ENCODE measurements at regions not wholly inside any gene's neighbourhood (a gene's known extent, or its start where the extent isn't known, plus 50 kb on each side); places are given as distances from the start of the nearest gene placed in this dataset.

- Histone ChIP-seq H4K20me1 (ENCODE audit: control insufficient read depth, insufficient read depth, insufficient read length) (no peaks in the 10 kb centered on the region), H3K79me2 (ENCODE audit: insufficient read depth, low read length) (no peaks in the 10 kb centered on the region), H3K23ac (ENCODE audit: insufficient read length, low read depth, low read length) (no peak overlapping the region), H2BK5ac (ENCODE audit: insufficient read length, low read length) (no peak overlapping the region), H3K9me3 (ENCODE audit: control insufficient read depth, low read depth, low read length) (no peaks in the 10 kb centered on the region), H3K27ac (ENCODE audit: insufficient read length, low read depth, low read length) (no peak overlapping the region), H3K9ac (ENCODE audit: extremely low read depth, insufficient read length, low read length) (no peak overlapping the region), H2AK5ac (ENCODE audit: insufficient read length, low read length) (no peak overlapping the region), H3K23me2 (ENCODE audit: insufficient read length, low read depth, low read length, poor library complexity, severe bottlenecking) (no peaks in the 10 kb centered on the region), H3K14ac (ENCODE audit: insufficient read depth, low read length) (no peak overlapping the region), H2BK12ac (ENCODE audit: insufficient read length, low read depth, low read length) (no peak overlapping the region), H2AFZ (ENCODE audit: low read length) (no peak overlapping the region), H3K4ac (ENCODE audit: low read depth, low read length) (no peak overlapping the region), H3K27me3 (ENCODE audit: insufficient read depth, low read length) (no peaks in the 10 kb centered on the region), H3K4me2 (ENCODE audit: insufficient read depth, insufficient read length, low read length) (no peak overlapping the region), H4K91ac (ENCODE audit: insufficient read length, low read depth, low read length) (no peak overlapping the region), H3K79me1 (ENCODE audit: insufficient read depth, low read depth, low read length, poor library complexity, severe bottlenecking) (no peaks in the 10 kb centered on the region), H3K4me1 (ENCODE audit: insufficient read depth, low read length) (no peaks in the 10 kb centered on the region), H3K18ac (ENCODE audit: insufficient read length, low read depth, low read length) (no peak overlapping the region), H3T11ph (ENCODE audit: low read length) (no peak overlapping the region), H4K5ac (ENCODE audit: insufficient read length, low read depth, low read length) (no peak overlapping the region), H2BK120ac (ENCODE audit: low read depth, low read length, poor library complexity, severe bottlenecking) (no peak overlapping the region), H3K56ac (ENCODE audit: insufficient read length, low read depth, low read length) (no peak overlapping the region), H2BK20ac (ENCODE audit: low read depth, low read length, poor library complexity, severe bottlenecking) (no peak overlapping the region), H2BK15ac (ENCODE audit: low read depth, low read length) (no peak overlapping the region), H4K8ac (replicated peaks; ENCODE audit: insufficient read length, low read depth, low read length) (no peak overlapping the region)
- no CpG with 5 or more reads among the region's 3 CpGs for WGBS (ENCODE audit: extremely low coverage, insufficient read length, low lambda C conversion rate)
- no peaks in the 10 kb centered on the region for H3K9me3 Mint-ChIP-seq
- DNase-seq = no peak
- H3K4me3 Mint-ChIP-seq = no peak overlapping the region
- H3K27me3 Mint-ChIP-seq (ENCODE audit: low read depth) = no peaks in the 10 kb centered on the region; the same call in 1 of the 2 replicates
- H3K4me1 Mint-ChIP-seq = no peaks in the 10 kb centered on the region
- TF ChIP-seq CTCF (conservative IDR thresholded peaks at IDR 0.05) = no peak
- no peaks in the 10 kb centered on the region for H3K36me3 Mint-ChIP-seq (ENCODE audit: insufficient read depth in 1 of 3, low read depth in 3 of 3)
- H3K27ac Mint-ChIP-seq = no peak overlapping the region
Observed at GRCh38 chr3:160618878-160619277, 53.5 kb upstream of the KPNA4 start.

All from H9 (cell line).